ENCODE measurements at regions not wholly inside any gene's neighbourhood (a gene's known extent, or its start where the extent isn't known, plus 50 kb on each side); places are given as distances from the start of the nearest gene placed in this dataset.
"Not testable (repeated sequence)": the region's sequence is repeated elsewhere in the genome, so short reads cannot be mapped to it uniquely, and the experiment has no call there.

- no peak for DNase-seq
Observed at GRCh38 chr18:9047715-9048114, 54.8 kb upstream of the NDUFV2 start.

- no peak for DNase-seq
Observed at GRCh38 chr18:9048236-9048635, 54.3 kb upstream of the NDUFV2 start.

GRCh38 chr18:9048808-9049494 lies 53.5 kb upstream of the NDUFV2 start:
- DNase-seq = no peak

GRCh38 chr18:9049495-9049809 lies 53.0 kb upstream of the NDUFV2 start:
- no peak for DNase-seq

- not testable (repeated sequence) for DNase-seq
Observed at GRCh38 chr18:9050628-9051284, 51.7 kb upstream of the NDUFV2 start.
